ENCODE measurements at regions not wholly inside any gene's neighbourhood (a gene's known extent, or its start where the extent isn't known, plus 50 kb on each side); places are given as distances from the start of the nearest gene placed in this dataset.
"Not testable (repeated sequence)": the region's sequence is repeated elsewhere in the genome, so short reads cannot be mapped to it uniquely, and the experiment has no call there.

- not testable (repeated sequence) for H3K9me3 ChIP-seq (ENCODE audit: control insufficient read depth, low read length); H3K4me3 ChIP-seq (ENCODE audit: low read length); H3K9ac ChIP-seq (ENCODE audit: low read length); H3K27me3 ChIP-seq (replicated peaks; ENCODE audit: control insufficient read depth, insufficient read depth, low read length); DNase-seq (ENCODE audit: low read depth); H3K4me1 ChIP-seq (ENCODE audit: control insufficient read depth, insufficient read depth, low read length); H3K36me3 ChIP-seq (ENCODE audit: control insufficient read depth, insufficient read depth, low read length, severe bottlenecking)
These were observed 362.6 kb upstream of the GOT2 start for GRCh38 chr16:59096682-59097081.

GRCh38 chr16:59090541-59090940 lies 356.4 kb upstream of the GOT2 start:
- Histone ChIP-seq H3K36me3 (ENCODE audit: control insufficient read depth, insufficient read depth, low read length, severe bottlenecking) (no peaks in the 10 kb centered on the region), H3K9ac (ENCODE audit: low read length) (no peak overlapping the region), H3K4me3 (ENCODE audit: low read length) (no peak overlapping the region), H3K27me3 (replicated peaks; ENCODE audit: control insufficient read depth, insufficient read depth, low read length) (no peaks in the 10 kb centered on the region), H3K4me1 (ENCODE audit: control insufficient read depth, insufficient read depth, low read length) (no peaks in the 10 kb centered on the region), H3K9me3 (ENCODE audit: control insufficient read depth, low read length) (no peaks in the 10 kb centered on the region)
- no peak for DNase-seq (ENCODE audit: low read depth)

GRCh38 chr16:59088431-59088830 lies 354.3 kb upstream of the GOT2 start:
- H3K4me3 ChIP-seq (ENCODE audit: low read length), result no peak overlapping the region
- no peaks in the 10 kb centered on the region for H3K27me3 ChIP-seq (replicated peaks; ENCODE audit: control insufficient read depth, insufficient read depth, low read length)
- DNase-seq (ENCODE audit: low read depth), result no peak
- no peaks in the 10 kb centered on the region for H3K4me1 ChIP-seq (ENCODE audit: control insufficient read depth, insufficient read depth, low read length)
- no peaks in the 10 kb centered on the region for H3K36me3 ChIP-seq (ENCODE audit: control insufficient read depth, insufficient read depth, low read length, severe bottlenecking)
- H3K9me3 ChIP-seq (ENCODE audit: control insufficient read depth, low read length), result no peaks in the 10 kb centered on the region
- H3K9ac ChIP-seq (ENCODE audit: low read length), result no peak overlapping the region

GRCh38 chr16:59087641-59088040 lies 353.5 kb upstream of the GOT2 start:
- no peaks in the 10 kb centered on the region for H3K9me3 ChIP-seq (ENCODE audit: control insufficient read depth, low read length)
- H3K4me3 ChIP-seq (ENCODE audit: low read length), result no peak overlapping the region
- no peak for DNase-seq (ENCODE audit: low read depth)
- no peak overlapping the region for H3K9ac ChIP-seq (ENCODE audit: low read length)
- no peaks in the 10 kb centered on the region for H3K27me3 ChIP-seq (replicated peaks; ENCODE audit: control insufficient read depth, insufficient read depth, low read length)
- H3K36me3 ChIP-seq (ENCODE audit: control insufficient read depth, insufficient read depth, low read length, severe bottlenecking), result no peaks in the 10 kb centered on the region
- H3K4me1 ChIP-seq (ENCODE audit: control insufficient read depth, insufficient read depth, low read length), result no peaks in the 10 kb centered on the region

- no peaks in the 10 kb centered on the region for H3K36me3 ChIP-seq (ENCODE audit: control insufficient read depth, insufficient read depth, low read length, severe bottlenecking)
- no peak overlapping the region for H3K9ac ChIP-seq (ENCODE audit: low read length)
- DNase-seq (ENCODE audit: low read depth), result no peak
- H3K4me3 ChIP-seq (ENCODE audit: low read length), result no peak overlapping the region
- H3K4me1 ChIP-seq (ENCODE audit: control insufficient read depth, insufficient read depth, low read length), result no peaks in the 10 kb centered on the region
- H3K27me3 ChIP-seq (replicated peaks; ENCODE audit: control insufficient read depth, insufficient read depth, low read length), result no peaks in the 10 kb centered on the region
- no peaks in the 10 kb centered on the region for H3K9me3 ChIP-seq (ENCODE audit: control insufficient read depth, low read length)
These were observed 333.1 kb upstream of the GOT2 start for GRCh38 chr16:59067205-59067604.

GRCh38 chr16:59060207-59060606 lies 326.1 kb upstream of the GOT2 start:
- Histone ChIP-seq H3K36me3 (ENCODE audit: control insufficient read depth, insufficient read depth, low read length, severe bottlenecking) (no peaks in the 10 kb centered on the region), H3K4me3 (ENCODE audit: low read length) (no peak overlapping the region), H3K4me1 (ENCODE audit: control insufficient read depth, insufficient read depth, low read length) (no peaks in the 10 kb centered on the region), H3K27me3 (replicated peaks; ENCODE audit: control insufficient read depth, insufficient read depth, low read length) (no peaks in the 10 kb centered on the region), H3K9me3 (ENCODE audit: control insufficient read depth, low read length) (no peaks in the 10 kb centered on the region), H3K9ac (ENCODE audit: low read length) (no peak overlapping the region)
- peak; percentile 31 for DNase-seq (ENCODE audit: low read depth)

GRCh38 chr16:59058250-59058649 lies 324.1 kb upstream of the GOT2 start:
- no peak overlapping the region for H3K9ac ChIP-seq (ENCODE audit: low read length)
- no peak for DNase-seq (ENCODE audit: low read depth)
- no peaks in the 10 kb centered on the region for H3K27me3 ChIP-seq (replicated peaks; ENCODE audit: control insufficient read depth, insufficient read depth, low read length)
- no peak overlapping the region for H3K4me3 ChIP-seq (ENCODE audit: low read length)
- H3K9me3 ChIP-seq (ENCODE audit: control insufficient read depth, low read length), result no peaks in the 10 kb centered on the region
- no peaks in the 10 kb centered on the region for H3K36me3 ChIP-seq (ENCODE audit: control insufficient read depth, insufficient read depth, low read length, severe bottlenecking)
- H3K4me1 ChIP-seq (ENCODE audit: control insufficient read depth, insufficient read depth, low read length), result no peaks in the 10 kb centered on the region

GRCh38 chr16:59053911-59054310 lies 319.8 kb upstream of the GOT2 start:
- H3K36me3 ChIP-seq (ENCODE audit: control insufficient read depth, insufficient read depth, low read length, severe bottlenecking), result no peaks in the 10 kb centered on the region

GRCh38 chr16:59052231-59052630 lies 318.1 kb upstream of the GOT2 start:
- H3K36me3 ChIP-seq (ENCODE audit: control insufficient read depth, insufficient read depth, low read length, severe bottlenecking), result no peaks in the 10 kb centered on the region
- H3K9ac ChIP-seq (ENCODE audit: low read length), result no peak overlapping the region
- no peaks in the 10 kb centered on the region for H3K4me1 ChIP-seq (ENCODE audit: control insufficient read depth, insufficient read depth, low read length)
- H3K4me3 ChIP-seq (ENCODE audit: low read length), result no peak overlapping the region
- H3K27me3 ChIP-seq (replicated peaks; ENCODE audit: control insufficient read depth, insufficient read depth, low read length), result no peaks in the 10 kb centered on the region
- no peaks in the 10 kb centered on the region for H3K9me3 ChIP-seq (ENCODE audit: control insufficient read depth, low read length)
- no peak for DNase-seq (ENCODE audit: low read depth)

More at GRCh38 chr16:59053911-59054310, 319.8 kb upstream of the GOT2 start:
- H3K4me3 ChIP-seq (ENCODE audit: low read length), result no peak overlapping the region
- DNase-seq (ENCODE audit: low read depth), result no peak
- no peaks in the 10 kb centered on the region for H3K27me3 ChIP-seq (replicated peaks; ENCODE audit: control insufficient read depth, insufficient read depth, low read length)
- no peak overlapping the region for H3K9ac ChIP-seq (ENCODE audit: low read length)
- no peaks in the 10 kb centered on the region for H3K4me1 ChIP-seq (ENCODE audit: control insufficient read depth, insufficient read depth, low read length)
- H3K9me3 ChIP-seq (ENCODE audit: control insufficient read depth, low read length), result no peaks in the 10 kb centered on the region

- DNase-seq (ENCODE audit: low read depth), result no peak
- Histone ChIP-seq H3K4me1 (ENCODE audit: control insufficient read depth, insufficient read depth, low read length) (no peaks in the 10 kb centered on the region), H3K9me3 (ENCODE audit: control insufficient read depth, low read length) (no peaks in the 10 kb centered on the region), H3K4me3 (ENCODE audit: low read length) (no peak overlapping the region), H3K9ac (ENCODE audit: low read length) (no peak overlapping the region), H3K36me3 (ENCODE audit: control insufficient read depth, insufficient read depth, low read length, severe bottlenecking) (no peaks in the 10 kb centered on the region), H3K27me3 (replicated peaks; ENCODE audit: control insufficient read depth, insufficient read depth, low read length) (no peaks in the 10 kb centered on the region)
These were observed 314.8 kb upstream of the GOT2 start for GRCh38 chr16:59048876-59049275.

- H3K27me3 ChIP-seq (replicated peaks; ENCODE audit: control insufficient read depth, insufficient read depth, low read length), result no peaks in the 10 kb centered on the region
- H3K4me3 ChIP-seq (ENCODE audit: low read length), result no peak overlapping the region
- no peaks in the 10 kb centered on the region for H3K4me1 ChIP-seq (ENCODE audit: control insufficient read depth, insufficient read depth, low read length)
- no peaks in the 10 kb centered on the region for H3K36me3 ChIP-seq (ENCODE audit: control insufficient read depth, insufficient read depth, low read length, severe bottlenecking)
- DNase-seq (ENCODE audit: low read depth), result no peak
- H3K9me3 ChIP-seq (ENCODE audit: control insufficient read depth, low read length), result no peaks in the 10 kb centered on the region
- H3K9ac ChIP-seq (ENCODE audit: low read length), result no peak overlapping the region
These were observed 313.0 kb upstream of the GOT2 start for GRCh38 chr16:59047114-59047513.

GRCh38 chr16:59046335-59046734 lies 312.2 kb upstream of the GOT2 start:
- DNase-seq (ENCODE audit: low read depth), result no peak
- no peaks in the 10 kb centered on the region for H3K36me3 ChIP-seq (ENCODE audit: control insufficient read depth, insufficient read depth, low read length, severe bottlenecking)
- no peaks in the 10 kb centered on the region for H3K9me3 ChIP-seq (ENCODE audit: control insufficient read depth, low read length)
- H3K4me1 ChIP-seq (ENCODE audit: control insufficient read depth, insufficient read depth, low read length), result no peaks in the 10 kb centered on the region
- H3K4me3 ChIP-seq (ENCODE audit: low read length), result no peak overlapping the region
- H3K27me3 ChIP-seq (replicated peaks; ENCODE audit: control insufficient read depth, insufficient read depth, low read length), result no peaks in the 10 kb centered on the region
- H3K9ac ChIP-seq (ENCODE audit: low read length), result no peak overlapping the region

Measured in adipocyte (in vitro differentiated cells).